OCI-LY1 (cell line): ENCODE measurements at regions not wholly inside any gene's neighbourhood (a gene's known extent, or its start where the extent isn't known, plus 50 kb on each side); places are given as distances from the start of the nearest gene placed in this dataset.

ENCODE experiments used
- H2AFZ ChIP-seq: fragments of 200-600 bp; sonication (generic), shearing (Covaris generic); 2 replicates; pipeline ENCODE4 v1.6.0; 2014; ENCODE audit warnings: antibody characterized with exemption, mild to moderate bottlenecking, low read length
- H3F3A ChIP-seq: fragments of 200-600 bp; sonication (generic), shearing (Covaris generic); 2 replicates; pipeline ENCODE4 v1.6.0; 2014; ENCODE audit warnings: mild to moderate bottlenecking, antibody characterized with exemption, low read length, moderate library complexity; ENCODE audit not compliant: insufficient read depth
- H3K27ac ChIP-seq: fragments of 200-600 bp; sonication (generic); 2 replicates; pipeline ENCODE4 v1.5.1; 2014; ENCODE audit warnings: low read length, mixed run types, mild to moderate bottlenecking, low read depth; ENCODE audit not compliant: poor library complexity, severe bottlenecking
- H3K27me3 ChIP-seq: fragments of 200-600 bp; sonication (generic); 2 replicates; pipeline ENCODE4 v1.6.0; 2014; ENCODE audit warnings: antibody characterized with exemption, mild to moderate bottlenecking, low read length, moderate library complexity; ENCODE audit not compliant: insufficient read depth
- H3K36me3 ChIP-seq: fragments of 200-600 bp; sonication (generic); 2 replicates; pipeline ENCODE4 v1.6.1; 2014; ENCODE audit warnings: mild to moderate bottlenecking, antibody characterized with exemption, low read length, moderate library complexity, mixed read lengths; ENCODE audit not compliant: insufficient read depth
- H3K4me1 ChIP-seq: fragments of 200-600 bp; sonication (generic); 2 replicates; pipeline ENCODE4 v1.5.1; 2014; ENCODE audit warnings: mild to moderate bottlenecking, low read length, moderate library complexity; ENCODE audit not compliant: insufficient read depth, severe bottlenecking
- H3K4me2 ChIP-seq: fragments of 200-600 bp; sonication (generic), shearing (Covaris generic); 2 replicates; pipeline ENCODE4 v1.6.1; 2014; ENCODE audit warnings: low read length
- H3K4me3 ChIP-seq: fragments of 200-600 bp; sonication (generic); 2 replicates; pipeline ENCODE4 v1.5.1; 2014; ENCODE audit warnings: low read length, low read depth, mild to moderate bottlenecking, mixed read lengths; ENCODE audit not compliant: poor library complexity, severe bottlenecking
- H3K79me2 ChIP-seq: fragments of 200-600 bp; shearing (Covaris generic); 2 replicates; pipeline ENCODE4 v1.6.1; 2016; ENCODE audit warnings: mixed run types, low read length, mixed read lengths; ENCODE audit not compliant: insufficient read depth
- H3K9ac ChIP-seq: fragments of 200-600 bp; sonication (generic), shearing (Covaris generic); 2 replicates; pipeline ENCODE4 v1.6.1; 2014; ENCODE audit warnings: mild to moderate bottlenecking, low read length, mixed read lengths
- H3K9me2 ChIP-seq: fragments of 200-600 bp; sonication (generic), shearing (Covaris generic); 2 replicates; pipeline ENCODE4 v1.6.1; 2014; ENCODE audit warnings: low read depth, mild to moderate bottlenecking, low read length, mixed read lengths
- H3K9me3 ChIP-seq: fragments of 200-600 bp; shearing (Covaris generic); 2 replicates; pipeline ENCODE4 v1.6.1; 2014; ENCODE audit warnings: low read length, mixed read lengths
- H4K20me1 ChIP-seq: fragments of 200-600 bp; sonication (generic), shearing (Covaris generic); 2 replicates; pipeline ENCODE4 v1.6.0; 2016; ENCODE audit warnings: mild to moderate bottlenecking, low read length; ENCODE audit not compliant: insufficient read depth
- EZH2 ChIP-seq: fragments of 200-600 bp; sonication (generic), shearing (Covaris generic); IDR thresholded peaks from 2 replicates; pipeline ENCODE4 v1.8.0; 2017; ENCODE audit warnings: borderline replicate concordance, mixed run types, mild to moderate bottlenecking, antibody characterized with exemption, low read length, moderate library complexity, mixed read lengths
- TF ChIP-seq, protein P1 (sequence below): fragments of 200-600 bp; sonication (generic), shearing (Covaris generic); IDR thresholded peaks from 2 replicates; pipeline ENCODE4 v1.5.1; 2017; ENCODE audit warnings: mild to moderate bottlenecking, antibody characterized with exemption, low read length, moderate library complexity, mixed read lengths

DNA sequence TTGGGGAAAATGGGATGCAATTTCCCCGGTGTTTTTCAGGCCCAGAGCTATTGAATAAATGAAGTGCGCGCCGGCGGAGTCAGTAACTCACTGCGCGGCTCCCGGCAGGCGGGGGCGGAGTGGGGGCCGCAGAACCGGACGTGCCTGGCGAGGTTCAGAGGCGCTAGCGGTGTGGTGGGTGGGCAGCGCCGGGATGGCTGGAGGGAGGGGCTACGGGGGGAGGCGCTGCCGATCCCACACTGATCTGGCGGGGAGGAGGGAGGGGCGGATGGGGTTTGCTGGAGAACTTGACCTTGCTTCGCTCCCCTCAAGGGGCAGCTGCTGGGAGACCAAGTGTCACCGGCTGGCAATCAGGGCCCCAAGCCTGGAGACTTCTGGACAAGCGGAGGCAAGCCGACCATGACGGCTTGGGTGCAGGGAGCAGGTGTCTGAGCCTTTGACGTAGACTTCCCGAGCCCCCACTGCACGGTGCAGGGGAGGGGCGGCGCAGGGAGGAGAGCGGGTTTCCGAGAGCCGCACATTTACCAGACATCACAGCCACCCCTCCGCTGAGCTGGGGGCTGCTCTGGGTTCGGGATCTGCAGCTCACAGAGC, 174.1 kb upstream of the RTL1 start:
- no peak overlapping the region for H3K4me3 ChIP-seq
- H3K79me2 ChIP-seq, result no peaks in the 10 kb centered on the region
- no peaks in the 10 kb centered on the region for H3F3A ChIP-seq
- no peaks in the 10 kb centered on the region for H3K4me1 ChIP-seq
- H2AFZ ChIP-seq, result no peak overlapping the region
- H4K20me1 ChIP-seq, result no peaks in the 10 kb centered on the region
- H3K36me3 ChIP-seq, result no peaks in the 10 kb centered on the region
- no peaks in the 10 kb centered on the region for H3K9me3 ChIP-seq
- no peaks in the 10 kb centered on the region for H3K9me2 ChIP-seq
- no peak overlapping the region for H3K27ac ChIP-seq
- TF ChIP-seq EZH2, result no peak
- TF ChIP-seq, protein P1, sequence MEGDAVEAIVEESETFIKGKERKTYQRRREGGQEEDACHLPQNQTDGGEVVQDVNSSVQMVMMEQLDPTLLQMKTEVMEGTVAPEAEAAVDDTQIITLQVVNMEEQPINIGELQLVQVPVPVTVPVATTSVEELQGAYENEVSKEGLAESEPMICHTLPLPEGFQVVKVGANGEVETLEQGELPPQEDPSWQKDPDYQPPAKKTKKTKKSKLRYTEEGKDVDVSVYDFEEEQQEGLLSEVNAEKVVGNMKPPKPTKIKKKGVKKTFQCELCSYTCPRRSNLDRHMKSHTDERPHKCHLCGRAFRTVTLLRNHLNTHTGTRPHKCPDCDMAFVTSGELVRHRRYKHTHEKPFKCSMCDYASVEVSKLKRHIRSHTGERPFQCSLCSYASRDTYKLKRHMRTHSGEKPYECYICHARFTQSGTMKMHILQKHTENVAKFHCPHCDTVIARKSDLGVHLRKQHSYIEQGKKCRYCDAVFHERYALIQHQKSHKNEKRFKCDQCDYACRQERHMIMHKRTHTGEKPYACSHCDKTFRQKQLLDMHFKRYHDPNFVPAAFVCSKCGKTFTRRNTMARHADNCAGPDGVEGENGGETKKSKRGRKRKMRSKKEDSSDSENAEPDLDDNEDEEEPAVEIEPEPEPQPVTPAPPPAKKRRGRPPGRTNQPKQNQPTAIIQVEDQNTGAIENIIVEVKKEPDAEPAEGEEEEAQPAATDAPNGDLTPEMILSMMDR, result no peak
- H3K27me3 ChIP-seq, result no peaks in the 10 kb centered on the region
- no peak overlapping the region for H3K9ac ChIP-seq
- H3K4me2 ChIP-seq, result no peak overlapping the region

DNA sequence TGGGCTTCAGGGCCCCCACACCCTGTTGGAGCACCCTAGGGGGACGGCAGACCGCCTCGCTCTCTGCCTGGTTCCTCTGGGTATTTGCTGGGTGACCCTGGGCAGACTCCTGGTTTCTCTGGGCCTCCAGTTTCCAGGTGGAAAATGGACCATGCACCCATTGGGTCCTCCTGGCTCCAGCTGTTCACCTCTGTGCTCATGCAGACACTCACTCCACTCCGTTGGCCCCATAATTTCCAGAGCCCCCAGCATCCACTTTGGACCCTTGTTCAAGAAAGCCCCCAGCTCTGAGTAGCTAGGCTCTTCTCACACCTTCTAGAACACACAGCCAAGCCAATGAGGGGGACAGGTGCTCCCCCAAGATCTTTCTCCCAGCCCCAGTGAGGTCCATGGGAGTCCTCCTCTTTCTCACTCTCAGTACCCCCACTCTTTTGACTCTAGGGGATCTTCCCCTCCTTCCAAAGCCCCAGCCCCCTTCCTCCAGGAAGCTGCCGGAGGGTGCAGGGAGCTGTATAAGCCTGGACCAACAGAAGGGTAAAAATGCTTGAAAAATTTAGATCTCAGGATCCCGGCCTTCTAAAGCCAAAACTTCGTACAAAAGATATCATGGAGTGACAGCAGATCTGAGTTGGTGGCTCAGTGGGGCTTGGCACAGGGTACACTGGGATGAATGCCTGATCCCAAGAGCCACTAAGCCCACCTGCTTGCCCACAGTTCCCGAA, 174.8 kb upstream of the RTL1 start:
- Histone ChIP-seq H3K4me3 (no peak overlapping the region), H3K27me3 (no peaks in the 10 kb centered on the region), H3K9me2 (no peaks in the 10 kb centered on the region), H3F3A (no peaks in the 10 kb centered on the region), H3K4me1 (no peaks in the 10 kb centered on the region), H3K79me2 (no peaks in the 10 kb centered on the region), H3K4me2 (no peak overlapping the region), H4K20me1 (no peaks in the 10 kb centered on the region), H3K9me3 (no peaks in the 10 kb centered on the region), H3K9ac (no peak overlapping the region), H3K27ac (no peak overlapping the region), H3K36me3 (no peaks in the 10 kb centered on the region), H2AFZ (no peak overlapping the region)
- no peak for TF ChIP-seq EZH2
- TF ChIP-seq, protein P1, result no peak

DNA sequence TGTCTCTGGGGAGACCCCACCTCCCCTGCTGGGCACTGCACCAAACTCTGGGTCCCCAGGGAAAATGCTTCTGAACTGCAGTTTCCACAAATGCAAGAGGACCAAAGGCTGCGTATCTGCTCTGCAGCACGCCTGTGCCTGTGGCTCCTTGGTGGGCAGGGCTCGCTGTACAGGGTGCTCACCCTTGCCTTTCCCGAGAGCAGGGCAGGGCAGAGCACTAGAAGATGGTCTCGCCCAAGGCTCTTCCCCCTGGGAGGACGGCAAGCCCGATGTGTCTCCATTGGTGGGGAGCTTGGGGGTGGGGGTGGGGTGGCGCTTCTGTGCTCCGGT, 175.3 kb upstream of the RTL1 start:
- H3K79me2 ChIP-seq, result no peaks in the 10 kb centered on the region
- H3K9ac ChIP-seq, result no peak overlapping the region
- no peaks in the 10 kb centered on the region for H3K4me1 ChIP-seq
- TF ChIP-seq, protein P1, result no peak
- no peak for TF ChIP-seq EZH2
- no peaks in the 10 kb centered on the region for H3K27me3 ChIP-seq
- H3F3A ChIP-seq, result no peaks in the 10 kb centered on the region
- no peaks in the 10 kb centered on the region for H3K9me3 ChIP-seq
- H2AFZ ChIP-seq, result no peak overlapping the region
- H3K27ac ChIP-seq, result no peak overlapping the region
- H3K36me3 ChIP-seq, result no peaks in the 10 kb centered on the region
- H3K4me3 ChIP-seq, result no peak overlapping the region
- H4K20me1 ChIP-seq, result no peaks in the 10 kb centered on the region
- H3K4me2 ChIP-seq, result no peak overlapping the region
- H3K9me2 ChIP-seq, result no peaks in the 10 kb centered on the region
